Bronchial epithelial cell (primary cell): ENCODE measurements at regions not wholly inside any gene's neighbourhood (a gene's known extent, or its start where the extent isn't known, plus 50 kb on each side); places are given as distances from the start of the nearest gene placed in this dataset.

ENCODE experiments used
- DNase-seq: peaks from one replicate; pipeline ENCODE4 v3.0.0-alpha.2; 2010; ENCODE audit warnings: low read depth
- FAIRE-seq: peaks from 2 replicates; lab custom pipeline; 2011; peaks lifted over from hg19 to GRCh38; lab: Jason Lieb, UNC
- H3K27me3 ChIP-seq: 2 replicates; pipeline ENCODE4 v1.5.1; 2011; ENCODE audit warnings: low read length; ENCODE audit not compliant: control insufficient read depth, insufficient read depth
- H3K36me3 ChIP-seq: 2 replicates; pipeline ENCODE4 v1.5.1; 2011; ENCODE audit warnings: low read length; ENCODE audit not compliant: control insufficient read depth, insufficient read depth
- H3K4me3 ChIP-seq: 2 replicates; pipeline ENCODE4 v1.5.1; 2011; ENCODE audit warnings: mild to moderate bottlenecking, low read depth, low read length, control low read depth
- TF ChIP-seq, protein P1 (sequence below): IDR thresholded peaks from 2 replicates; pipeline ENCODE4 v1.5.1; 2011; ENCODE audit warnings: mild to moderate bottlenecking, moderate library complexity, low read length, control low read depth, inconsistent platforms; ENCODE audit not compliant: insufficient read depth, severe bottlenecking

DNA sequence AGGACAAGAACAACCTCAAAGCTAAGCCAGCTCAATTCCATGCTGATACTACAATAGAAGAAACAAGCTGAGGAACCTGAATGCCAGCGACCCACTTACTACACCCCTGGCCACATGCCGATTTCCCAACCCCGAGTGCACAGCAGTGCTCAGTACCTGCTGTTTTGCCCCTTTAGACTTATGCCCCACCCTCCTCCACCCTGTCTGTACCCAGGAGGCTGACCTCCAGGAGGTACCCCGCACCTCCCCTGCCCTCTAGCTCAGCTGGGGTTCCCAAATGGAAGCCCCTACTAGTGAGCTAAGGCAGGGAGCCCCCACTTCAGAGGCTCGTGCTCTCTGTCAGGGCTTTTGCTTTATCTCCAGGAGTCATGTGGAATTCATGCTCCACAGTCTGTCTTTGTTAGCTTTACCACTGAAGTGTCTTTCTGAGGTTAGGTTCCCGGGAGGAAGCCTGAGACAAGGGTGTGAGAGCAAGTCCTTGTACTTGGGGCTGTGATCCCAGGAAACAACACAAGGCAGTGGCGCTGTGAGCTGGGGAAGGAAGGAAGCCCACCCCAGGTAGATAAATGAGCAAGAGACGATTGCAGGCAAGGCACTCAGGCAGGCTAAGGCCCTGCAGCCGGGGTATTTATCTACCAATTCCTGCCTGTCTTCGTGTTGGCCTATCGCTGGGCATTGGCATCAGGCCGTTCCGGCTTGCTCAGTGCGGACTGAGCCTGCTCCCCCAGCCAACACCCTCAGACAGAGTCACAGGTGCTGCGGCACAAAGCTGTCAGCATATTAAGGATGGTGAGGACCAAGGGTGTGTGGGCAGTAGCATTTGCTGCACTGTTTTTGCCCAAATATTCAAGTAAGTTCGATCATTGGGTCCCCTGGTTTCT lies 220.5 kb downstream of the CYP26B1 start:
- Histone ChIP-seq H3K36me3 (no peaks in the 10 kb centered on the region), H3K27me3 (no peaks in the 10 kb centered on the region), H3K4me3 (no peak overlapping the region)
- no peak for FAIRE-seq
- TF ChIP-seq, protein P1, sequence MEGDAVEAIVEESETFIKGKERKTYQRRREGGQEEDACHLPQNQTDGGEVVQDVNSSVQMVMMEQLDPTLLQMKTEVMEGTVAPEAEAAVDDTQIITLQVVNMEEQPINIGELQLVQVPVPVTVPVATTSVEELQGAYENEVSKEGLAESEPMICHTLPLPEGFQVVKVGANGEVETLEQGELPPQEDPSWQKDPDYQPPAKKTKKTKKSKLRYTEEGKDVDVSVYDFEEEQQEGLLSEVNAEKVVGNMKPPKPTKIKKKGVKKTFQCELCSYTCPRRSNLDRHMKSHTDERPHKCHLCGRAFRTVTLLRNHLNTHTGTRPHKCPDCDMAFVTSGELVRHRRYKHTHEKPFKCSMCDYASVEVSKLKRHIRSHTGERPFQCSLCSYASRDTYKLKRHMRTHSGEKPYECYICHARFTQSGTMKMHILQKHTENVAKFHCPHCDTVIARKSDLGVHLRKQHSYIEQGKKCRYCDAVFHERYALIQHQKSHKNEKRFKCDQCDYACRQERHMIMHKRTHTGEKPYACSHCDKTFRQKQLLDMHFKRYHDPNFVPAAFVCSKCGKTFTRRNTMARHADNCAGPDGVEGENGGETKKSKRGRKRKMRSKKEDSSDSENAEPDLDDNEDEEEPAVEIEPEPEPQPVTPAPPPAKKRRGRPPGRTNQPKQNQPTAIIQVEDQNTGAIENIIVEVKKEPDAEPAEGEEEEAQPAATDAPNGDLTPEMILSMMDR: no peak
- no peak for DNase-seq

DNA sequence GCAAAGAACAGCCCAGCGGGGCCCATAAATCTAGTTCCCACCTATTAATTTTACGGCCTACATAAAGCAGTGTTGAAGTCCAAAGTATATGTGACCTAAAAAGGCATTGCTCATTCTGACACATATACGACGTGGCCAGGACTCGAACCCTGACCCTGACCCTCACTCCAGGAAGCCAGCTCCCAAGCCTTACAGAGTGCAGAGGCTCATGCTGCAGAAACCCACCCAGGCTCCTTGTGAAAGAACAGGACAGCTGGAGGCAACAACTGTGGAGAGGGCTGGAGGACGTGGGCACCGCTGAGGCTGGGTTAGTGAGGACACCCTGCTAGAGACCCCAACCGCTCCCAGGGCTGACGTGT lies 221.6 kb downstream of the CYP26B1 start:
- no peak for FAIRE-seq
- TF ChIP-seq, protein P1: no peak
- no peaks in the 10 kb centered on the region for H3K36me3 ChIP-seq
- no peaks in the 10 kb centered on the region for H3K27me3 ChIP-seq
- no peak for DNase-seq
- H3K4me3 ChIP-seq: no peak overlapping the region

DNA sequence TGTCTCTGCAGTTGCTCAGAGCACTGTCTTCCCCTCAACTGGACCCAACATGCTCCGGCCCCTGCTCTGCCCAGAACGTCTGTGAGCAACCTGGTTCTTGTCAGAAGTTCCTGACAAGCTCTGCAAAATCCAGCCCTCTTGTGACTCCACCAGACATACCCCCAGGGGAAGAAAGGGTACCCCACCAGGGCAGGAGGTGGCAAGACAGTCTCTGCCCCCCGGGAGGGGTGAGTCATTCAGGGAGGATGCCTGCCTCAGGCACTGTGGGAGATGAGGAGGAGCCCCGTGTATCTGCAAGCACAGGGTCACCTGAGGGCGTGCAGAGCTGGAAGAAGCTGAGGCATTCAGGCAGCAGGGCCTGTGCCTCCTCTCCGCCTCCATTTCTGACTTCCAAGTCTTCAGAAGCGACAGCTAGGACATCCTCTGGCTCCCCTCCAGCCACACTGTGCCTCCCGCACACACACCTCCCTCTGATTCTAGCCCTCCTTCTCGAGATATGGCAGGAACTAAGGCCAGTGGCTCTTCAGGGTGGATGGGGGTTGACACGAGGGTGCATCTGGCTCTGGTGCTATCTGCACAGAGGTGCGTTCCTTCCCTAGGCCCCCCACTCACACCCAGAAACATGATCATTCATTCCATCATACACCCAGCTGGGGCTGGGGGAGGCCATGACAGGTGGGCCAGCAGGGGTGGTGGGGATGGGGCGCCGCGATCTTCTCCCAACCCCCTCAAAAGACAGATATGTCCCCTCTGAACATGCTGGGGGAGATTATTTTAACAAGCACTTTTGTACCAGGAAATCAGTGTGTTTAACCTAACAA lies 222.2 kb downstream of the CYP26B1 start:
- DNase-seq (no peak), FAIRE-seq (no peak)
- TF ChIP-seq, protein P1: no peak
- H3K4me3 ChIP-seq: no peak overlapping the region
- no peaks in the 10 kb centered on the region for H3K27me3 ChIP-seq
- no peaks in the 10 kb centered on the region for H3K36me3 ChIP-seq

DNA sequence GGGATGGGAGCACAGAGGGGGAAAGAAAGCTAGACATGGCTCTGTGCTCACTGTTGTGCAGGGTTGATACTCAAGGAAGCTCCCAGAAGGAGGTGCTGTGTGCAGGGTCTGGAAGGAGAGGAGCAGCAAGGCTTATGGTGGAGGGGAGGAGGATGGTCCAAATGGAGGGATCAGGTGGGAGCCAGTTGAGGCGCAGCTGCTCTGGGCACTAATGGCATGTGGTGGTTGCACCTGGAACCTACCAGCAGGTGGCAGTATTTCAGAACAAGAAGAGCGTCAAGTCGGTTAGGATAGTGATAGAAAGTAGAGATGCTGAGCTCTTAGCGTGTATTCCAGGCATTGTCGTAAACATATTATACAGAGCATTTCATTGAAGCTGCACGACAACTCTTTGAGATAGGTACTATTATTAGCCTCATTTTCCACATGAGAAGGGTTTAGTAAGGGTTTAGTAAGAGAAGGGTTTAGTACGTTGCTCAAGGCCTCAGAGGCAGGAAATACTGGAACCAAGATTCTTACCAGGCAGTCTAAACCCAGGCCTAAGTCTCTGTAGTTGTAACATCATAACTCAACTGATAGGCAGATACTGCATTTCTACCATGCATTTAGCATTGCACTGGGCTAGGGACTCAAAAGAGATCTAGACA lies 223.7 kb downstream of the CYP26B1 start:
- no peak overlapping the region for H3K4me3 ChIP-seq
- FAIRE-seq (peak; percentile 85), DNase-seq (peak; percentile 66)
- no peaks in the 10 kb centered on the region for H3K27me3 ChIP-seq
- no peaks in the 10 kb centered on the region for H3K36me3 ChIP-seq
- TF ChIP-seq, protein P1: peak; percentile 85

DNA sequence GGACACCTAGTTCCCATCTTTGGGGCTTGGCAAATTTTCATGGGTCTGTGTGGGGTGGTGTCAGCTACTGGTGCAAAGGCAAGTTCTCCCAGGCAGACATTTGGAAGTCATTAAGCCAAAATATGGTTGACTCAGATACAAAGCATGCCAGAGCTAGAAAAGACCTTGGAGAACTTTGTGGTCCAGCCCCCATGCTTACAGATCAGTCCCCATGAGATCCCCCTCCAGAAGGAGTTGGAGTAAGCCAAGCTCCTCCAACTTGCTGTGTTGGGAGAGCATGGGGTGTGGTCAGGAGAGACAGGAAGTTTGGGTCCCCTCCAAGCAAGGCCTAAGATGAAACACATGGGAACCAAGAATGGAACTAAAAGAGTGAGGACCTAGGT lies 224.5 kb downstream of the CYP26B1 start:
- FAIRE-seq (no peak), DNase-seq (no peak)
- no peak overlapping the region for H3K4me3 ChIP-seq
- H3K36me3 ChIP-seq: no peaks in the 10 kb centered on the region
- H3K27me3 ChIP-seq: no peaks in the 10 kb centered on the region
- TF ChIP-seq, protein P1: no peak
